ENCODE measurements at regions not wholly inside any gene's neighbourhood (a gene's known extent, or its start where the extent isn't known, plus 50 kb on each side); places are given as distances from the start of the nearest gene placed in this dataset.

GRCh38 chr3:178420033-178420432 is 116.2 kb upstream of the KCNMB2 start:
- TF ChIP-seq CTCF (IDR thresholded peaks at IDR 0.05) (no peak), ZNF121 (CRISPR knock-in tag; IDR thresholded peaks at IDR 0.05) (no peak), SP1 (CRISPR knock-in tag; conservative IDR thresholded peaks at IDR 0.05) (no peak), TCF7 (CRISPR knock-in tag; IDR thresholded peaks at IDR 0.05; ENCODE audit: low read depth) (no peak), ATF3 (CRISPR knock-in tag; conservative IDR thresholded peaks at IDR 0.05) (no peak), NFYB (CRISPR knock-in tag; conservative IDR thresholded peaks at IDR 0.05; ENCODE audit: low read depth) (no peak)
